ENCODE measurements at regions not wholly inside any gene's neighbourhood (a gene's known extent, or its start where the extent isn't known, plus 50 kb on each side); places are given as distances from the start of the nearest gene placed in this dataset.

DNA sequence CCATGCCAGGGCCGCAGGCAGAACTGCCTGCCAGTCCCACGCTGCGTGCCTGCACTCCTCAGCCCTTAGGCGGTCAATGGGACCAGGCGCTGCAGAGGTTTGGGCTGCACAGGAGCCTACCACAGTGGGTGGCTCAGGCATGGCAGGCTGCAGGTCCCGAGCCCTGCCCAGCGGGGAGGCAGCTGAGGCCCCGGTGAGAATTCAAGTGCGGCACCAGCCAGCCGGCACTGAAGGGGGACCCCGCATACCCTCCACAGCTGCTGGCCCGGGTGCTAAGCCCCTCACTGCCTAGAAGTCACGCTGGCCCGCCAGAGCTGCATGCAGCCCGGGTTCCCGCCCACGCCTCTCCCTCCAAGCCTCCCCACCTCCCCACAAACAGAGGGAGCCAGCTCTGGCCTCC is 302.5 kb upstream of the UGT8 start:
- Histone ChIP-seq H3K27me3 (replicated peaks; ENCODE audit: control insufficient read depth, insufficient read depth, low read length) (no peaks in the 10 kb centered on the region), H3K36me3 (ENCODE audit: control insufficient read depth, insufficient read depth, low read length) (no peaks in the 10 kb centered on the region), H3K4me3 (replicated peaks; ENCODE audit: low read depth, low read length) (no peak overlapping the region)
- TF ChIP-seq CTCF (IDR thresholded peaks at IDR 0.05; ENCODE audit: insufficient read depth, low read length, poor library complexity, severe bottlenecking), result no peak
- DNase-seq (ENCODE audit: extremely low read depth, insufficient read length), result no peak

GRCh38 chr4:114302472-114302871 is 296.1 kb upstream of the UGT8 start:
- Histone ChIP-seq H3K4me3 (replicated peaks; ENCODE audit: low read depth, low read length) (no peak overlapping the region), H3K36me3 (ENCODE audit: control insufficient read depth, insufficient read depth, low read length) (no peaks in the 10 kb centered on the region), H3K27me3 (replicated peaks; ENCODE audit: control insufficient read depth, insufficient read depth, low read length) (no peaks in the 10 kb centered on the region)
- no peak for DNase-seq (ENCODE audit: extremely low read depth, insufficient read length)
- no peak for TF ChIP-seq CTCF (IDR thresholded peaks at IDR 0.05; ENCODE audit: insufficient read depth, low read length, poor library complexity, severe bottlenecking)

GRCh38 chr4:114304046-114304445 is 294.6 kb upstream of the UGT8 start:
- Histone ChIP-seq H3K36me3 (ENCODE audit: control insufficient read depth, insufficient read depth, low read length) (no peaks in the 10 kb centered on the region), H3K27me3 (replicated peaks; ENCODE audit: control insufficient read depth, insufficient read depth, low read length) (no peaks in the 10 kb centered on the region), H3K4me3 (replicated peaks; ENCODE audit: low read depth, low read length) (no peak overlapping the region)
- DNase-seq (ENCODE audit: extremely low read depth, insufficient read length), result no peak
- no peak for TF ChIP-seq CTCF (IDR thresholded peaks at IDR 0.05; ENCODE audit: insufficient read depth, low read length, poor library complexity, severe bottlenecking)

DNA sequence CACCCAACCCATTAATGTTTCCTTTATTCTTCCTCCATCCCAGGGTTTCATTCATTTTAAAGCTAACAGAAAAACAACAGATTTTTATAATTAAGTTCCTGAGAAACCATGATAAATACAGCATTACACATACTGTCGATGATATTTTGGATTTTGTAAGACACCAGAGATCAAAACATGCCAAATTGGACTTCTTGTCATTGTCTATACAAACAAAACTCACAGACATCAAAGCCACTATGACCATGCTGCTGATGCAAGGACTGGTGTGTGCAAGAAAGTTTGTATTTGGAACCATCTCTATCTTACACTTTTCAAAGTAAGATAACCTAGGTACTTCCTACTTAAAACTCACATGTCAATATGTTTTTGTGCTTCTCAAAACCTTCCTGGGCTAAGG is 294.0 kb upstream of the UGT8 start:
- no peaks in the 10 kb centered on the region for H3K27me3 ChIP-seq (replicated peaks; ENCODE audit: control insufficient read depth, insufficient read depth, low read length)
- TF ChIP-seq CTCF (IDR thresholded peaks at IDR 0.05; ENCODE audit: insufficient read depth, low read length, poor library complexity, severe bottlenecking), result no peak
- H3K4me3 ChIP-seq (replicated peaks; ENCODE audit: low read depth, low read length), result no peak overlapping the region
- no peaks in the 10 kb centered on the region for H3K36me3 ChIP-seq (ENCODE audit: control insufficient read depth, insufficient read depth, low read length)
- no peak for DNase-seq (ENCODE audit: extremely low read depth, insufficient read length)

- no peak for DNase-seq (ENCODE audit: extremely low read depth, insufficient read length)
- no peaks in the 10 kb centered on the region for H3K36me3 ChIP-seq (ENCODE audit: control insufficient read depth, insufficient read depth, low read length)
- no peak overlapping the region for H3K4me3 ChIP-seq (replicated peaks; ENCODE audit: low read depth, low read length)
- H3K27me3 ChIP-seq (replicated peaks; ENCODE audit: control insufficient read depth, insufficient read depth, low read length), result no peaks in the 10 kb centered on the region
- no peak for TF ChIP-seq CTCF (IDR thresholded peaks at IDR 0.05; ENCODE audit: insufficient read depth, low read length, poor library complexity, severe bottlenecking)
Observed at GRCh38 chr4:114306946-114307345, 291.7 kb upstream of the UGT8 start.

DNA sequence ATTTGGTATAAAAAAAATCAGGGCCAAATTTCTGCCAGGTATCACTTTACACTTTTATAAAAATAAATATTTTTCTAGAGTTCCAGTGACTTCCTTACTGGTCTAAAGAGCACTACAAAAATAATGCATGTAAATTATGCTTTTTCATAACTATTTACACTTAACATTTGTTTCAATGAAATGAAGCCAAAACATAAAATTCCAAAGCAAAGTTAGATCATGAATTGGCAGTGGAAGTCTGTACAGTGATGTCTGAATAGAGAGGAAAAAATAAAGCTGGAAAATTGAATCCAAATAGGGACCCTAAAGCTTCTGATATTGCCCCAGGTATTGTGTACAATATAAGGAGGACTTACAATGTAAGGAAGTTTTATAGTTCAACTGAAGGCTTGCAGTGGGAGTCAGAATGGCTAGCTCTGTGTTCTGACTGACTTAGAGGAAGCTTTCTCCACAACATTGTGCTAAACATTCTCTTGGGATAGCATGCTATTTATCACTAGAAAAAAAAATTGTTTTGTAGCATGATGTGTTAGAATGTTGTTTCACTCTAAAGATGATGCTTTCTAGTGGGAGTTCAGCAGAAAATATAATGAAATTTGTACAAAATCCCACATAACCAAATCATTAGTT is 288.2 kb upstream of the UGT8 start:
- DNase-seq (ENCODE audit: extremely low read depth, insufficient read length), result no peak
- no peaks in the 10 kb centered on the region for H3K27me3 ChIP-seq (replicated peaks; ENCODE audit: control insufficient read depth, insufficient read depth, low read length)
- H3K36me3 ChIP-seq (ENCODE audit: control insufficient read depth, insufficient read depth, low read length), result no peaks in the 10 kb centered on the region
- no peak for TF ChIP-seq CTCF (IDR thresholded peaks at IDR 0.05; ENCODE audit: insufficient read depth, low read length, poor library complexity, severe bottlenecking)
- no peak overlapping the region for H3K4me3 ChIP-seq (replicated peaks; ENCODE audit: low read depth, low read length)
